IMR-90 (cell line): ENCODE measurements at regions not wholly inside any gene's neighbourhood (a gene's known extent, or its start where the extent isn't known, plus 50 kb on each side); places are given as distances from the start of the nearest gene placed in this dataset.
A peak's percentile ranks its signal among the peaks of the same experiment; 100 is the strongest.

Experiments
- ATAC-seq: fragments of 200-7000 bp; cut with Tn5 transposase; 2 replicates; pipeline ENCODE4 v1.9.1; 2020; ENCODE audit warnings: low read depth, mild to moderate bottlenecking, moderate library complexity
- BruUV-seq: library from RNA; stranded (reverse); fragments of 400-500 nt; replicated peaks from 2 replicates; lab custom pipeline; 2021; lab: Mats Ljungman, UMichigan
- CTCF ChIA-PET: fragments of 300-600 bp; formaldehyde crosslinking; extraction: SDS; loops from one replicate; lab custom pipeline; 2021; ENCODE audit warnings: antibody characterized with exemption; lab: Yijun Ruan, JAX
- POLR2A ChIA-PET: fragments of 300-600 bp; sonication (Branson Sonifier 250); formaldehyde crosslinking; loops from one replicate; lab custom pipeline; 2022; ENCODE audit warnings: antibody characterized with exemption; ENCODE audit not compliant: unreplicated experiment; lab: Charles Lee
- DNase-seq: peaks from one replicate; pipeline ENCODE4 v3.0.0; 2013
- H2AFZ ChIP-seq: replicated peaks from 2 replicates; pipeline ENCODE3; 2013; ENCODE audit warnings: low read length, mild to moderate bottlenecking; ENCODE audit not compliant: poor library complexity
- H2AK5ac ChIP-seq: 2 replicates; pipeline ENCODE4 v1.6.1; 2013; ENCODE audit warnings: low read depth, low read length, inconsistent platforms
- H2AK9ac ChIP-seq: replicated peaks from 2 replicates; pipeline ENCODE3; 2013; ENCODE audit warnings: mild to moderate bottlenecking, low read depth, low read length, moderate library complexity; ENCODE audit not compliant: poor library complexity
- H2BK120ac ChIP-seq: 2 replicates; pipeline ENCODE4 v1.6.1; 2013; ENCODE audit warnings: low read depth, low read length, inconsistent platforms
- H2BK15ac ChIP-seq: 3 replicates; pipeline ENCODE4 v1.6.1; 2013; ENCODE audit warnings: low read depth, low read length, inconsistent platforms
- H2BK20ac ChIP-seq: 2 replicates; pipeline ENCODE4 v1.6.1; 2013; ENCODE audit warnings: low read depth, mild to moderate bottlenecking, inconsistent platforms, low read length, moderate library complexity
- H2BK5ac ChIP-seq: 2 replicates; pipeline ENCODE4 v1.6.1; 2013; ENCODE audit warnings: mild to moderate bottlenecking, low read depth, low read length, inconsistent platforms; ENCODE audit not compliant: poor library complexity, severe bottlenecking
- H3K14ac ChIP-seq: replicated peaks from 2 replicates; pipeline ENCODE4 v1.6.1; 2013; ENCODE audit warnings: low read depth, low read length, inconsistent platforms
- H3K18ac ChIP-seq: 2 replicates; pipeline ENCODE4 v1.6.1; 2013; ENCODE audit warnings: low read depth, low read length, control low read depth
- H3K23ac ChIP-seq: 2 replicates; pipeline ENCODE4 v1.6.1; 2013; ENCODE audit warnings: low read depth, low read length, inconsistent platforms
- H3K27ac ChIP-seq: 2 replicates; pipeline ENCODE4 v1.5.1; 2013; ENCODE audit warnings: mild to moderate bottlenecking, control low read depth, low read length; ENCODE audit not compliant: insufficient read depth
- H3K27me3 ChIP-seq: 2 replicates; pipeline ENCODE4 v1.6.1; 2013; ENCODE audit warnings: low read length; ENCODE audit not compliant: control insufficient read depth, insufficient read depth
- H3K36me3 ChIP-seq: 2 replicates; pipeline ENCODE4 v1.6.1; 2013; ENCODE audit warnings: low read length, mixed read lengths; ENCODE audit not compliant: control insufficient read depth, insufficient read depth
- H3K4ac ChIP-seq: 2 replicates; pipeline ENCODE4 v1.6.1; 2013; ENCODE audit warnings: low read depth, low read length, inconsistent platforms
- H3K4me1 ChIP-seq: 2 replicates; pipeline ENCODE4 v1.6.1; 2013; ENCODE audit warnings: low read length, mixed read lengths; ENCODE audit not compliant: control insufficient read depth, insufficient read depth
- H3K4me2 ChIP-seq: 2 replicates; pipeline ENCODE4 v1.6.1; 2013; ENCODE audit warnings: low read depth, mild to moderate bottlenecking, control low read depth, low read length, moderate library complexity
- H3K4me3 ChIP-seq: 2 replicates; pipeline ENCODE4 v1.5.1; 2013; ENCODE audit warnings: low read depth, mild to moderate bottlenecking, control low read depth, low read length, moderate library complexity; ENCODE audit not compliant: insufficient read depth
- H3K56ac ChIP-seq: 2 replicates; pipeline ENCODE4 v1.6.1; 2013; ENCODE audit warnings: low read length, inconsistent platforms; ENCODE audit not compliant: insufficient read depth; ENCODE audit errors: extremely low read depth
- H3K79me1 ChIP-seq, 2 experiments: 2 replicates each; pipeline ENCODE4 v1.6.1; 2013; ENCODE audit warnings: low read length in 2 of 2, inconsistent platforms in 1 of 2, low read depth in 1 of 2
- H3K9ac ChIP-seq: 2 replicates; pipeline ENCODE4 v1.6.1; 2013; ENCODE audit warnings: low read depth, low read length, control low read depth
- H3K9me1 ChIP-seq: 2 replicates; pipeline ENCODE4 v1.6.1; 2013; ENCODE audit warnings: low read length, inconsistent platforms; ENCODE audit not compliant: insufficient read depth
- H3K9me3 ChIP-seq: 2 replicates; pipeline ENCODE4 v1.6.1; 2013; ENCODE audit warnings: low read length; ENCODE audit not compliant: control insufficient read depth, insufficient read depth
- H4K20me1 ChIP-seq: 2 replicates; pipeline ENCODE4 v1.6.1; 2013; ENCODE audit warnings: low read length, inconsistent platforms; ENCODE audit not compliant: insufficient read depth
- H4K5ac ChIP-seq: 2 replicates; pipeline ENCODE4 v1.6.1; 2013; ENCODE audit warnings: mild to moderate bottlenecking, low read depth, low read length, control low read depth
- H4K8ac ChIP-seq, 2 experiments: 2 replicates each; pipeline ENCODE4 v1.6.1; 2013; ENCODE audit warnings: low read depth in 2 of 2, low read length in 2 of 2, control low read depth in 1 of 2, inconsistent platforms in 1 of 2
- H4K91ac ChIP-seq: 2 replicates; pipeline ENCODE4 v1.6.1; 2013; ENCODE audit warnings: low read depth, low read length, inconsistent platforms; ENCODE audit not compliant: insufficient read depth
- BHLHE40 ChIP-seq: fragments of 150-350 bp; IDR thresholded peaks from 2 replicates; pipeline ENCODE4 v1.6.1; 2016; ENCODE audit warnings: mild to moderate bottlenecking, low read depth, low read length
- CEBPB ChIP-seq: IDR thresholded peaks from 2 replicates; pipeline ENCODE4 v1.6.1; 2012; ENCODE audit warnings: low read depth, low read length, improper control_type of control experiment
- CHD1 ChIP-seq: IDR thresholded peaks from 2 replicates; pipeline ENCODE4 v1.6.1; 2012; ENCODE audit warnings: low read depth, low read length, improper control_type of control experiment
- CTCF ChIP-seq: conservative IDR thresholded peaks from 2 replicates; pipeline ENCODE4 v1.5.1; 2012; ENCODE audit warnings: mild to moderate bottlenecking, low read depth, low read length, improper control_type of control experiment
- FOS ChIP-seq: fragments of 150-350 bp; IDR thresholded peaks from 2 replicates; pipeline ENCODE4 v1.6.1; 2016; ENCODE audit warnings: low read depth, low read length
- MAFK ChIP-seq: IDR thresholded peaks from 2 replicates; pipeline ENCODE4 v1.6.1; 2012; ENCODE audit warnings: low read depth, low read length, improper control_type of control experiment
- MAZ ChIP-seq: IDR thresholded peaks from 2 replicates; pipeline ENCODE4 v1.6.1; 2012; ENCODE audit warnings: low read depth, mild to moderate bottlenecking, low read length, improper control_type of control experiment, moderate library complexity, borderline replicate concordance
- MXI1 ChIP-seq: IDR thresholded peaks from 2 replicates; pipeline ENCODE4 v1.6.1; 2012; ENCODE audit warnings: low read depth, mild to moderate bottlenecking, low read length, moderate library complexity, borderline replicate concordance
- NFE2L2 ChIP-seq: fragments of 150-350 bp; IDR thresholded peaks from 2 replicates; pipeline ENCODE4 v1.6.1; 2016; ENCODE audit warnings: low read depth, mild to moderate bottlenecking, low read length
- POLR2A ChIP-seq: IDR thresholded peaks from 2 replicates; pipeline ENCODE4 v1.6.1; 2012; ENCODE audit warnings: mild to moderate bottlenecking, low read depth, low read length
- RAD21 ChIP-seq: IDR thresholded peaks from 2 replicates; pipeline ENCODE4 v1.6.1; 2012; ENCODE audit warnings: low read length, improper control_type of control experiment
- RCOR1 ChIP-seq: IDR thresholded peaks from 2 replicates; pipeline ENCODE4 v1.6.1; 2012; ENCODE audit warnings: mild to moderate bottlenecking, low read length, improper control_type of control experiment; ENCODE audit not compliant: insufficient replicate concordance
- RFX5 ChIP-seq: IDR thresholded peaks from 2 replicates; pipeline ENCODE4 v1.8.0; 2012; ENCODE audit warnings: low read depth, mild to moderate bottlenecking, low read length, moderate library complexity
- SMC3 ChIP-seq: fragments of 150-350 bp; IDR thresholded peaks from 2 replicates; pipeline ENCODE4 v1.6.1; 2016; ENCODE audit warnings: low read depth, mild to moderate bottlenecking, antibody characterized with exemption, low read length, moderate library complexity
- USF2 ChIP-seq: fragments of 150-350 bp; IDR thresholded peaks from 2 replicates; pipeline ENCODE4 v1.6.1; 2017; ENCODE audit warnings: mild to moderate bottlenecking, antibody characterized with exemption, low read length, low read depth
- dilution Hi-C: fragments of 300-500 bp; cut with HindIII; formaldehyde crosslinking; loops from one replicate; pipeline ENCODE4 v1.14.3; 2018; ENCODE audit warnings: low sequenced_read_pairs; ENCODE audit not compliant: unreplicated experiment
- in situ Hi-C: fragments of 300-500 bp; cut with MboI; formaldehyde crosslinking; loops from 3 replicates; pipeline ENCODE4 v1.14.3; 2019; ENCODE audit warnings: low sequenced_read_pairs, inconsistent platforms, mixed read lengths
- intact Hi-C: fragments of 100-400 bp; cut with micrococcal nuclease; formaldehyde crosslinking; loops from 2 replicates; pipeline ENCODE4 v1.10.0; 2022
- TF ChIP-seq, protein P1 (sequence below): fragments of 150-350 bp; IDR thresholded peaks from 2 replicates; pipeline ENCODE4 v1.6.1; 2016; ENCODE audit warnings: low read depth, mild to moderate bottlenecking, low read length, moderate library complexity, borderline replicate concordance

- no peak overlapping the region for H2BK5ac ChIP-seq
- no peak overlapping the region for H3K4me3 ChIP-seq
- H3K23ac ChIP-seq: no peak overlapping the region
- H3K18ac ChIP-seq: no peak overlapping the region
- H3K79me1 ChIP-seq: no peaks in the 10 kb centered on the region
- H2AFZ ChIP-seq: no peak overlapping the region
- no peak overlapping the region for H4K5ac ChIP-seq
- H4K91ac ChIP-seq: no peak overlapping the region; the same call in 1 of the 2 replicates
- no peak overlapping the region for H3K4me2 ChIP-seq
- H2BK20ac ChIP-seq: no peak overlapping the region
- intact Hi-C loops (no loop called here), dilution Hi-C loops (no loop called here), in situ Hi-C loops (no loop called here)
- H3K27ac ChIP-seq: no peak overlapping the region
- no peak overlapping the region for H3K4ac ChIP-seq
- H3K9ac ChIP-seq: no peak overlapping the region
- no peak overlapping the region for H3K56ac ChIP-seq
- no peaks in the 10 kb centered on the region for H3K27me3 ChIP-seq
- CTCF ChIA-PET: no interaction called here
- no peaks in the 10 kb centered on the region for H3K9me1 ChIP-seq
- H4K20me1 ChIP-seq: no peaks in the 10 kb centered on the region
- no peaks in the 10 kb centered on the region for H3K36me3 ChIP-seq
- H3K9me3 ChIP-seq: no peaks in the 10 kb centered on the region
- no peak overlapping the region for H2AK9ac ChIP-seq
- TF ChIP-seq RFX5 (no peak), RCOR1 (no peak), USF2 (no peak), NFE2L2 (no peak), MAFK (no peak), SMC3 (no peak), MAZ (no peak), BHLHE40 (no peak), FOS (no peak), MXI1 (no peak), RAD21 (no peak), CHD1 (no peak), CTCF (no peak), POLR2A (no peak), CEBPB (no peak)
- TF ChIP-seq, protein P1, sequence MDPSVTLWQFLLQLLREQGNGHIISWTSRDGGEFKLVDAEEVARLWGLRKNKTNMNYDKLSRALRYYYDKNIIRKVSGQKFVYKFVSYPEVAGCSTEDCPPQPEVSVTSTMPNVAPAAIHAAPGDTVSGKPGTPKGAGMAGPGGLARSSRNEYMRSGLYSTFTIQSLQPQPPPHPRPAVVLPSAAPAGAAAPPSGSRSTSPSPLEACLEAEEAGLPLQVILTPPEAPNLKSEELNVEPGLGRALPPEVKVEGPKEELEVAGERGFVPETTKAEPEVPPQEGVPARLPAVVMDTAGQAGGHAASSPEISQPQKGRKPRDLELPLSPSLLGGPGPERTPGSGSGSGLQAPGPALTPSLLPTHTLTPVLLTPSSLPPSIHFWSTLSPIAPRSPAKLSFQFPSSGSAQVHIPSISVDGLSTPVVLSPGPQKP: no peak
- H3K14ac ChIP-seq: no peak overlapping the region
- no peak overlapping the region for H2BK120ac ChIP-seq
- H3K4me1 ChIP-seq: no peaks in the 10 kb centered on the region
- peak overlapping the region; percentile 57; the same call in 1 of the 3 replicates for H2BK15ac ChIP-seq
- DNase-seq: no peak
- H2AK5ac ChIP-seq: no peak overlapping the region
- BruUV-seq: no TSS peak
- POLR2A ChIA-PET: no interaction called here
- no peak for ATAC-seq
- no peak overlapping the region for H4K8ac ChIP-seq
These were observed 565.2 kb upstream of the SLIT2 start for GRCh38 chr4:19686456-19686855.
